ENCODE measurements at regions not wholly inside any gene's neighbourhood (a gene's known extent, or its start where the extent isn't known, plus 50 kb on each side); places are given as distances from the start of the nearest gene placed in this dataset.

DNA sequence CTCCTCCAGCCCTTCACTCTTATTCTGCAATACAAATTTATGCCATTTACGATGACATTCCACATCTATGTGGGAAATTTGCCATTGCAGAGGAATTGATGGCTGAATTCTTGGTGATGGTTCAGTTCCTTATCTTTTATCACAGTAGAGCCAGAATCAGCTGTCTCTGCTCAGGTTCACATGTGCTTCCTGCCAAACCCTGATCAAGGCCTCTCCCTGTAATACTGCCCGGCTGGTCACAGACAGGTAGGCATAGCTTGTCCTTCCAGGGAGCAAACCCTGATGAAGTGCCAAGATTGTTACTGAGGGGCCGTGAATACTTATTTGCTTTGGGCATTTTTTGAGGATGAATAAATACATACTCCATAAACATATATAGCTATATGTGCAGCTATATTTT, 450.0 kb downstream of the NSUN3 start:
- no peak for DNase-seq (ENCODE audit: low read depth)

DNA sequence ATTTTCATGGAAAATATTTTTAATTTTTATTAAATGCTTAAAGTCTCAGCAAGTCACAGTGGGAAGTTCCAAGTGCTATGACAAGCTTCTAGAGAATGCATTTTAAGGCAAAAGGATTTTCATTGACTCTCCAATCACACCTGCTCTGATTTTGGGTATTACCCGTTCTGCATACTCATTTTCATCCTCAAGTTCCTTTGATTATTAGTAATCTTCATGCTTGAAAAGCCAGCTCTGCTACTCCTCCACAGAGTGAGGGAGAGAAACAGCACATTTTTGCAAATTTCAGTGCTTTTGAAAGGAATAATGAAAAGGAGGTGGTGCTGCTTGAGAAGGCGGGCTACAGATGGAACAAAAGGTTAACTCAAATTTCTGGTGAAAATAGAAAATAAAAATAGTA, 450.7 kb downstream of the NSUN3 start:
- no peak for DNase-seq (ENCODE audit: low read depth)

DNA sequence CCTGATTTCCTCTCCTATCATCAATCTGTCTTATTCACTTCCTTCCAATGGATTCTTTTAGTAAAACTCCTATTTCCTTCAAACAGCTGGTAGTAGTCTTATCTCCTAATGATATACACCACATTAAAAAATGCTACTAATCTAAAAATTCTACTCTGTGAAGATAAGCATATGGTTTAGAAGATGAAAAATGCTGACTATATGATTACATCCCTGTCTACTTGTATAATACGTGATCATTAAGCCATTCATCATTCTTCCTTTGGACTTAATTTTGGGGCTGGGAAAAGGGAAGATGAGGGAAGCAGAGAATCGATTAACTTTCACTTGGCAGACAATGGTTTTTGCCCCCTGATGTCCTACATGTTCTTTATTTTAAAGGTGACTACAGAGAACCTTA, 453.1 kb downstream of the NSUN3 start:
- no peak for DNase-seq (ENCODE audit: low read depth)

GRCh38 chr3:94520364-94520763, 457.5 kb downstream of the NSUN3 start:
- DNase-seq (ENCODE audit: low read depth) = no peak

DNA sequence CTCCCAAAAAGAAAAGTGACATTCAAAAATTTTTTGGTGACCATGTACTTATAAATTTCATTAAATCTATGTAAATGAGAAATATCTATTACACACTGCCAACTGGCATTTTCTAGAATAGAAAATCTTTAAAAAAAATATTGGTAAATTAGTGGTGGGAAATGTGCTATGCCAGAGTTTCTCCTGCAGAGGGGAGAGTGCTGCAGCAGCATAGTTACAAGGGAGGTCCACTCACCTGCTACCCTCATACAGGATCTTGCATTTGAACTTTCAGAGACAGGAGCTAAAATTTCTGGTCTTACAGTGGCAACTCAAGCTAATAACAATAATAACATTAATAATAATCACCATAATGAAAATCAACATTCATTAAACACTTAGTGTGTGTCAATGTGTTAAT, 459.6 kb downstream of the NSUN3 start:
- peak; percentile 7 for DNase-seq (ENCODE audit: low read depth)

DNA sequence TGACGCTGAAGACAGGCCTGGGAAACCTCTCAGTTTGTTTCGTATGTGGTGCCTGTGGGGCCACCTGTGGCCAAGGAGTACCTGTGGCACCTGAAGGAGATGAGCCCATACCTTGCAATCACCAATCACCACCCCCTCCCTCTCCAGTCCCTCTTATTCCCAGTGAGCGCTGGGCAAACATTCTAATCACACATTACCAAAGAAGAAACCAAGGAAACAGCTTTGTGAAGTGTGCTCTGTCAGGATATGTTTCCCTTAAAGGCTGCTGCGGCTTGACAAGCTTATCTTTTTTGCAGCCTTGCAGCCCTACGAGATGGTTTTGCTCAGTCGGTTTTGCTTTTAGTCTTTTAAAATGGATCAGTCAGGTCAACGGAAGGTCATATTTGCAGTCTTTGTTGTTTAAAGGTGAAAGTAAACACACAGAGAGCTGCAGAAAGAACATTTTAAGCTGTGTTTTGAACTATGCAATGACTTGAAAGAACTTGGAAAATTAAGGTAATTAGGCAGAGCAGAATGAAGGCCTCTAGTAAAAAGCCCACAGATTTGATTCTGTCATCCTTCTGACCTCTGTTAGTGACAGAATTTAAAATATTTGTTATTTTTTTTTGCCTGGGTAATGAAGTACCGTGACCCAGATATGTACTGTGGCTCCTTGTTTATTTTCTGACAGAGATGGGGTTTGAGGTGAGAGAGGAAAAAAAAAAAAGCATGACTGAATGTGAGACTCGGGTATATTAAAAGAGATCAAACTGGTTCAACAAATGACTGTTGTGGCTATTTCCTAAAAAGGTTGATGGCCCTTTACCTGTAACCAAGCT, 461.4 kb downstream of the NSUN3 start:
- DNase-seq (ENCODE audit: low read depth) = no peak

GRCh38 chr3:94525043-94525442, 462.2 kb downstream of the NSUN3 start:
- DNase-seq (ENCODE audit: low read depth) = no peak

- no peak for DNase-seq (ENCODE audit: low read depth)
Measured at GRCh38 chr3:94529816-94530215, 467.0 kb downstream of the NSUN3 start.

DNA sequence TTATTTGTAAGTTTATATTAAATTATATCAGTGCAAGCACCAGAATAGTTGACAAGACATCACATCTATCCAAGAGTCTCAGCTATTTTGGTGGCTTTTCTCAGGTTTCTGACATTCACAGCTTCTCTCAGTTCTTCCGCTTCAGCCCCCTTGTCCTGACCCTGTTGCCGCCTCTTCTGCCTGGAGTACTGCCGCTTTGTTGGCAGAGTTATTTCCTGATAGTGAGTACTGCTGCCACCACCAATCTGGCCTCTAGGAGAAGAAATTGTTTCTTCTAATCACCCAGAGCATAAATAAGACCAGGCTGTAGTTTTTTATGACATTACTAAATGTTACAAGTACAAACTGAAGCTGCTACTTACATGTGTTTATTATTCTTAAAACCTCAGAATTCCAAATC, 470.1 kb downstream of the NSUN3 start:
- DNase-seq (ENCODE audit: low read depth) = no peak

DNA sequence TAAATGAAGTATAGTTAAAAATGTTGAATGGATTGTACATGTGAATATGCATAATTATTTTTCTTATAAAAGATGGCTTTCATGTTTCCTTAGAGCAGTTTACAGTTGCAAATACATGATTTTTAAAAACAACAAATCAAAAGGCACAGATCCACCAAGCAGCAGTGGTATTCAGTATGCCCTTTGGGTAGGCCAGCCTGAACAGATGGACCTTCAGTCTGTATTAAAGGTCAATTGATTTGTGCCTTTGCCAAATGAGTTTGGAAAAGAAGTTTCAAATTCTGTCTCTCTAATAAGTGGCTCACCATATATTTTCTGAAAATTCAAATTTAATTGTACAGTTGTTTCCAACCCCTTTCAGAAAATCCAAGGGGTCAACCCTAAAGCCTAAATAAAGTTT, 477.1 kb downstream of the NSUN3 start:
- no peak for DNase-seq (ENCODE audit: low read depth)

- no peak for DNase-seq (ENCODE audit: low read depth)
Measured at GRCh38 chr3:94543161-94543560, 480.3 kb downstream of the NSUN3 start.

- DNase-seq (ENCODE audit: low read depth) = no peak
Measured at GRCh38 chr3:94544131-94544789, 481.4 kb downstream of the NSUN3 start.

DNA sequence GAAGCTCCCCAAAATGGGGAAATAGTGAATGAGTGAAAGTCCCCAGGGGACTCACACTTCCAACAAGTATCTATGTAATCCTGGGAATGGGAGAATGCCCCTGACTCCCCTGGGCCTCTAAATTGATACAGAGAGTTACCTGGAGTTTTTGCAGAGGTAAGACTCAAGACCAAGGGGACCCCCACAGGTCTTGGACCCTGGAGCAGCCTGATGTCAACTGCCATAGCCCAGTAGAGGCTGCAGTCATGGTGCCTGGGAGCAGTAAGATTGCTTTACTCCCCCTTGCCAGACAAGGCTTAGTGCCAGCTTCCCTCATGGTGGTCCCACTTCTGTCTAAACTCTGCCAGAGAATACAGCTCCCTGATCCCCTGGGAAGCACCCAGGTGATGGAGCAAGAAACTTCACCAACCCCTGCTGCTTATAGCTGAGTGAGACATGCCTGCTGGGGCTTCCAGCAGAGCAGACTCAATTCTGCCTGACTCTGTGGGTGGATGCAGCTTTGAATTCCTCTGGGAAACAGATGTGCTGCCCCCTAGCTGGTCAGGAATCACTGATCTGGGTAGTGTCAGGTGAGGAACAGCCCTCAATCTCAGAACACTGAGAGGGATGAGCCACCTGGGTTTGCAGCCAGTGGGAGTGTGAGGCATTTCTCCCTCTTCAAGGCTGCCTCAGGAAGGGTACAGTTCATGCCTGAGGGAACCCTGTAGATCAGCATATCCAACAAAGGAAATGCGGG, 485.9 kb downstream of the NSUN3 start:
- DNase-seq (ENCODE audit: low read depth) = no peak

DNA sequence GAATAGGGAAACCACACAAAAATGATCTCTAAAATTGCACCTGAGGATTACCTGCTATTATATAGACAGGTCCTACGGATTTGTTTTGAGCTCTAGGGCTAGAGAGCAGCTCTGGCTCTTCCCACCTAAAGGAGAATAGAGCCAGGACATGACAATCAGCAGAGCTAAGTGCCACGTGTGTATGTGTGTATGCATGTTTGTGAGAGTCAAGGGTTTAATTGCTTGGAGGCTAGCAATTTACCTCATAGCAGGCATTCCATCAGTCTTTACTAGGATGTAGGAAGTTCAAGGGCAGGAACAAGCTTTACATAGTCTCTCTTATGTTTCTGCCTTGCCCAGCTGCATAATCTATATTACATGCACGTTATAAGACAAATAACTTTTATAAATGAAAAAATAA, 498.2 kb downstream of the NSUN3 start:
- no peak for DNase-seq (ENCODE audit: low read depth)

GRCh38 chr3:94564247-94564646, 501.4 kb downstream of the NSUN3 start:
- DNase-seq (ENCODE audit: low read depth) = no peak

DNA sequence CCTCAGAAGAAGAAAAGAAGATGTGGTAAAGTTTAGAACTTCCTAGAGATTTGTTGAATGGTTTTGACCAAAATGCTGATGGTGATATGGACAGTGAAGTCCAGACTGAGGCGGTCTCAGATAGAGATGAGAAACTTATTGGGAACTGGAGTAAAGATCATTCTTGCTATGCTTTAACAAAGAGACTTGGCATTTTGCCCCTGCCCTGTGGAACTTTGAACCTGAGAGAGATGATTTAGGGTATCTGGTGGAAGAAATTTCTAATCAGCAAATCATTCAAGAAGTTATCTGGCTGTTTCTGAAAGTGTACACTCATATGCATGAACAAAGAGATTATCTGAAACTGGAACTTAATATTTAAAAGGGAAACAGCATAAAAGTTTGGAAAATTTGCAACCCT, 505.2 kb downstream of the NSUN3 start:
- no peak for DNase-seq (ENCODE audit: low read depth)

- no peak for DNase-seq (ENCODE audit: low read depth)
Measured at GRCh38 chr3:94573337-94573736, 510.5 kb downstream of the NSUN3 start.

GRCh38 chr3:94587291-94587690, 524.4 kb downstream of the NSUN3 start:
- DNase-seq (ENCODE audit: low read depth) = no peak

DNA sequence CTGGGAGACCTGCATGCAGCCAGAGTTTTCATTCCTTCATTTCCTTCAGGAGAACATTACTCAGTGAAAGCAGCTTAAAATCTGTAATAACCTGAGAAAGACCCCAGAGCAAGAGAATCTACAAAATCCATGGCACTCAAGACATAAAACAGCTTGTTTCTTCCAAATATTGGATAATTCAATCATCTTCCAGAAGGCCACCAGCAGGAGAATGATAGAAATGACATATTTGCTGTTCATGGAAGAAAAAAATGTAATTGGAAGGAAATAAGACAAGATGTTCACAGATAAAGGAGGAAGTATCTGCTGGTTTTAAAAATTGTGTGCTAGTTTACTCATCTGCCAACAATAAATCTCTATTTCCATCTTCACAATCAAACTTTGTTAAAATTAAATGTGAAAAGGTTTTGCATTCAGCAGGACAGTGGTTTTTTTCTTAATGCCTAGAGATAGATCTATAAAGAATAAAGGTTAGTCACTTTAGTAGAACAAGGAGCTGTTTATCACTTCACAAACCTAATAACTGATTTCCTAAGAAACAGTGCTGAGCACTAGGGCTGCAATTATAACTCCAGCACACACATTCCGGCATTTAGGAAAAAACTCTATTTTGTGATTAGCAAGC, 530.8 kb downstream of the NSUN3 start:
- no peak for DNase-seq (ENCODE audit: low read depth)

- DNase-seq (ENCODE audit: low read depth) = no peak
Measured at GRCh38 chr3:94596141-94596540, 533.3 kb downstream of the NSUN3 start.

DNA sequence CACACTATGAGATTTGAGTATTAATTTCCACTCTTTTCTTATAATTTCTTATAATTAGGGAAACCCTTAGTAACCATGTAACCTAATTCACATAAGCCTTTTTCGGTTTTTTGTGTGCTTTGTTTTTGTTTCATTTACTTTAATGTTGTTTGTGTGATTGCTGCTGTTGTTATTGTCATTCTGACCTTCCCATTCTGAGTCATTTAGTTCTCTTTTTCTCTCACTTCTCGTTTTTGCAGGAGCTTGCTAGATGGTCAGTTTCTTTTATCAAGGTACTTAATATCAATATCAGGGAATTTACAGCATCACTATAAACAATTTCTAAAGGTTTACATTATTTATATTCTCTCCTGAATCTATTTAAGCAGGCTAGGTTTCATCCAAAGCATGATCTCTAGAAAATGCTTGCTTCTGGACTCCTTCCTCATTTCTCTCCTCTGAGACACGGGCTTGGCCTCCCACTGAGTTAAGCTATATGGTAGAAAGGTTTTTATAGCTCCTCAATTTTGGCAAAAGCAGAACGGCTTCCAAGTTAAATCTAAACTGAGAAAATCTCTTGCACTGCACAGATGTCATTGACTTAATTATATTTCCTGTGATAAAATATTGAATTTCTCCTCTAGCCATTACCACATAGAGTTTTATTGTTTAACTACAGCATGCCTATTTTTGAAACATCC, 534.2 kb downstream of the NSUN3 start:
- no peak for DNase-seq (ENCODE audit: low read depth)

- DNase-seq (ENCODE audit: low read depth) = no peak
Measured at GRCh38 chr3:94607778-94608177, 544.9 kb downstream of the NSUN3 start.
